Neutrophil (primary cell): ENCODE measurements at regions not wholly inside any gene's neighbourhood (a gene's known extent, or its start where the extent isn't known, plus 50 kb on each side); places are given as distances from the start of the nearest gene placed in this dataset.

Source experiments
- H3K27ac ChIP-seq: fragments of 200-600 bp; sonication (generic); 2 replicates; pipeline ENCODE4 v1.5.1; 2016; ENCODE audit warnings: mild to moderate bottlenecking, moderate library complexity
- H3K27me3 ChIP-seq: fragments of 200-600 bp; sonication (generic); 2 replicates; pipeline ENCODE4 v1.6.0; 2016; ENCODE audit warnings: mild to moderate bottlenecking
- H3K36me3 ChIP-seq: fragments of 200-600 bp; sonication (generic); 2 replicates; pipeline ENCODE4 v1.5.1; 2017
- H3K4me1 ChIP-seq, 2 experiments: fragments of 200-600 bp in 1 of 2; sonication (generic) in 1 of 2; 1 replicate in 1 of 2; 2 replicates in 1 of 2; pipeline versions ENCODE4 v1.5.1 to v1.6.1; 2013 to 2016; ENCODE audit warnings: low read depth in 1 of 2, low read length in 1 of 2, mild to moderate bottlenecking in 1 of 2, moderate library complexity in 1 of 2; ENCODE audit not compliant: control insufficient read depth in 1 of 2, insufficient read depth in 1 of 2
- H3K4me3 ChIP-seq, 2 experiments: fragments of 200-600 bp in 1 of 2; sonication (generic) in 1 of 2; 1 replicate in 1 of 2; 2 replicates in 1 of 2; pipeline ENCODE4 v1.5.1; 2013 to 2016; ENCODE audit warnings: low read depth in 1 of 2, low read length in 1 of 2, mild to moderate bottlenecking in 1 of 2, moderate library complexity in 1 of 2
- H3K9me3 ChIP-seq: fragments of 200-600 bp; sonication (generic); 2 replicates; pipeline ENCODE4 v1.5.1; 2016
- TF ChIP-seq, protein P1 (sequence below): fragments of 200-600 bp; sonication (generic); IDR thresholded peaks from 2 replicates; pipeline ENCODE4 v1.5.1; 2016; ENCODE audit warnings: antibody characterized with exemption

DNA sequence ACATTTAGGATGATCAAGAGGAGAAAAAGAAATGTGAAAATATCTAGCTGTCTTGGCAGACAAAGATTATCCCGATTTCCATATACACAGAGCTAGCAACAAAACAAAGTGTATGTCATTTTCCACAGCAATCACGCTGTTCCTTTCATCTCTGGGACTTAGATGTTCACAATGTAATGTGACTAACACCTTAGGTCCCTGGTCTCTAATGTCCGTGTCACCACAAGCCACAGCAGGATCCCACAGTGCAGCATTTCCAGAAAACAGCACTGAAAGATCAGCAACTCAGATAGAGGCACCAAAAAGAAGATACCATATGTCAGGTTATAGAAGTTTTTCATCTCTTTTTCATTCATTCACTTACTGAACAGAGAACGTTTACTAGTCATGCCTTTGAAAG, 118.0 kb upstream of the TNPO1 start:
- Histone ChIP-seq H3K27ac (no peak overlapping the region), H3K9me3 (no peaks in the 10 kb centered on the region), H3K27me3 (peaks cover 26% of the 10 kb centered on the region), H3K4me3 (no peak overlapping the region), H3K36me3 (no peaks in the 10 kb centered on the region), H3K4me1 (no peaks in the 10 kb centered on the region)
- TF ChIP-seq, protein P1, sequence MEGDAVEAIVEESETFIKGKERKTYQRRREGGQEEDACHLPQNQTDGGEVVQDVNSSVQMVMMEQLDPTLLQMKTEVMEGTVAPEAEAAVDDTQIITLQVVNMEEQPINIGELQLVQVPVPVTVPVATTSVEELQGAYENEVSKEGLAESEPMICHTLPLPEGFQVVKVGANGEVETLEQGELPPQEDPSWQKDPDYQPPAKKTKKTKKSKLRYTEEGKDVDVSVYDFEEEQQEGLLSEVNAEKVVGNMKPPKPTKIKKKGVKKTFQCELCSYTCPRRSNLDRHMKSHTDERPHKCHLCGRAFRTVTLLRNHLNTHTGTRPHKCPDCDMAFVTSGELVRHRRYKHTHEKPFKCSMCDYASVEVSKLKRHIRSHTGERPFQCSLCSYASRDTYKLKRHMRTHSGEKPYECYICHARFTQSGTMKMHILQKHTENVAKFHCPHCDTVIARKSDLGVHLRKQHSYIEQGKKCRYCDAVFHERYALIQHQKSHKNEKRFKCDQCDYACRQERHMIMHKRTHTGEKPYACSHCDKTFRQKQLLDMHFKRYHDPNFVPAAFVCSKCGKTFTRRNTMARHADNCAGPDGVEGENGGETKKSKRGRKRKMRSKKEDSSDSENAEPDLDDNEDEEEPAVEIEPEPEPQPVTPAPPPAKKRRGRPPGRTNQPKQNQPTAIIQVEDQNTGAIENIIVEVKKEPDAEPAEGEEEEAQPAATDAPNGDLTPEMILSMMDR = no peak

GRCh38 chr5:72697622-72698021, 118.8 kb upstream of the TNPO1 start:
- Histone ChIP-seq H3K36me3 (no peaks in the 10 kb centered on the region), H3K9me3 (no peaks in the 10 kb centered on the region), H3K27ac (no peak overlapping the region), H3K4me3 (no peak overlapping the region), H3K4me1 (no peaks in the 10 kb centered on the region), H3K27me3 (peaks cover 34% of the 10 kb centered on the region)
- TF ChIP-seq, protein P1 = no peak

- Histone ChIP-seq H3K4me3 (no peak overlapping the region), H3K27me3 (peaks cover 41% of the 10 kb centered on the region), H3K36me3 (no peaks in the 10 kb centered on the region), H3K4me1 (no peaks in the 10 kb centered on the region), H3K27ac (no peak overlapping the region), H3K9me3 (no peaks in the 10 kb centered on the region)
- TF ChIP-seq, protein P1 = no peak
Observed at GRCh38 chr5:72695659-72696058, 120.8 kb upstream of the TNPO1 start.

DNA sequence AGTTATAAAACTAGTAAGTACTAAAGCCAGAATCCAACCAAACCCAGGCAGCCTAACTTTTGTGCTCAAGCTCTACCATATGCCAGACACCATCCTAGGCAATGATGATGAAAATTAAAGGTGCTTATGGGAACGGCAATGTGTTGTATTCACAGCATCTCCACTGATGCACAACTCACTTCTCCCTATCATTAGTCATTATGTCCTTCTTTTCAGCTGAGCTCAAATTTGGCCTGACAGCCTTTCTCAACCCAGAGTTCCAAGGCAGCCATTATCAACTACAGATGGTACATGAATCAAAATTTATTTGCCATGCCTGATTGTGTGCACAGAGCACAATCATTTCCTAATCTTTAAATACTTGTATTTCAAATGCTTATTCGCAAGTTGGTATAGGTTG, 121.6 kb upstream of the TNPO1 start:
- H3K36me3 ChIP-seq = no peaks in the 10 kb centered on the region
- no peak overlapping the region for H3K27ac ChIP-seq
- H3K4me1 ChIP-seq = no peaks in the 10 kb centered on the region
- H3K27me3 ChIP-seq = peaks cover 47% of the 10 kb centered on the region
- no peak overlapping the region for H3K4me3 ChIP-seq
- H3K9me3 ChIP-seq = no peaks in the 10 kb centered on the region
- TF ChIP-seq, protein P1 = no peak

GRCh38 chr5:72693546-72694205, 122.8 kb upstream of the TNPO1 start:
- Histone ChIP-seq H3K4me3 (no peak overlapping the region), H3K27me3 (peaks cover 45% of the 10 kb centered on the region), H3K9me3 (no peaks in the 10 kb centered on the region), H3K36me3 (no peaks in the 10 kb centered on the region), H3K27ac (no peak overlapping the region), H3K4me1 (no peaks in the 10 kb centered on the region)
- TF ChIP-seq, protein P1 = no peak
